Tibial nerve (tissue), 4 donors: ENCODE measurements at regions not wholly inside any gene's neighbourhood (a gene's known extent, or its start where the extent isn't known, plus 50 kb on each side); places are given as distances from the start of the nearest gene placed in this dataset.
"Not testable (repeated sequence)": the region's sequence is repeated elsewhere in the genome, so short reads cannot be mapped to it uniquely, and the experiment has no call there.

Source experiments
- DNase-seq, 2 donors: peaks; one replicate each; pipeline ENCODE4 v3.0.0-alpha.2; 2019; ENCODE audit warnings: low spot score in 2 of 2
- H3K27ac ChIP-seq, 4 donors: fragments of 200-600 bp; sonication (generic) in 3 of 4; one replicate each; pipeline ENCODE4 v1.5.1; 2017 to 2019; ENCODE audit warnings: mild to moderate bottlenecking in 1 of 4
- H3K27me3 ChIP-seq, 2 donors: fragments of 200-600 bp; sonication (generic) in 1 of 2; one replicate each; pipeline versions ENCODE4 v1.5.1 to v1.6.0; 2017 to 2019
- H3K36me3 ChIP-seq, 3 donors: fragments of 200-600 bp; sonication (generic); one replicate each; pipeline ENCODE4 v1.5.1; 2018 to 2019
- H3K4me1 ChIP-seq, 4 donors: fragments of 200-600 bp; sonication (generic) in 3 of 4; one replicate each; pipeline ENCODE4 v1.5.1; 2017 to 2019
- H3K4me3 ChIP-seq, 4 donors: fragments of 200-600 bp; sonication (generic) in 3 of 4; one replicate each; pipeline ENCODE4 v1.5.1; 2017 to 2019; ENCODE audit warnings: mild to moderate bottlenecking in 1 of 4, moderate library complexity in 1 of 4
- H3K9me3 ChIP-seq, 4 donors: fragments of 200-600 bp; sonication (generic) in 3 of 4; one replicate each; pipeline ENCODE4 v1.5.1; 2017 to 2019
- EP300 ChIP-seq, 2 donors: sonication (generic); formaldehyde crosslinking; IDR thresholded peaks; one replicate each; pipeline ENCODE4 v1.6.1; 2017; ENCODE audit warnings: antibody characterized with exemption in 2 of 2, mild to moderate bottlenecking in 1 of 2
- POLR2A ChIP-seq, 2 donors: fragments of 450-650 bp; IDR thresholded peaks; one replicate each; pipeline ENCODE4 v1.6.1; 2017; ENCODE audit warnings: antibody characterized with exemption in 2 of 2, mild to moderate bottlenecking in 2 of 2, moderate library complexity in 2 of 2
- whole genome bisulfite sequencing, 2 donors: methylation state at CpG; one replicate each; pipeline ENCODE4 v1.1.5; 2018; 5-methylcytosine and 5-hydroxymethylcytosine counted together
- TF ChIP-seq, protein P1 (sequence below), 5 experiments: fragments of 200-600 bp in 3 of 5; fragments of 450-650 bp in 2 of 5; sonication (generic) in 3 of 5; IDR thresholded peaks; one replicate each; pipeline ENCODE4 v1.5.1; 2016 to 2019; ENCODE audit warnings: antibody characterized with exemption in 5 of 5, mild to moderate bottlenecking in 3 of 5, moderate library complexity in 2 of 5

DNA sequence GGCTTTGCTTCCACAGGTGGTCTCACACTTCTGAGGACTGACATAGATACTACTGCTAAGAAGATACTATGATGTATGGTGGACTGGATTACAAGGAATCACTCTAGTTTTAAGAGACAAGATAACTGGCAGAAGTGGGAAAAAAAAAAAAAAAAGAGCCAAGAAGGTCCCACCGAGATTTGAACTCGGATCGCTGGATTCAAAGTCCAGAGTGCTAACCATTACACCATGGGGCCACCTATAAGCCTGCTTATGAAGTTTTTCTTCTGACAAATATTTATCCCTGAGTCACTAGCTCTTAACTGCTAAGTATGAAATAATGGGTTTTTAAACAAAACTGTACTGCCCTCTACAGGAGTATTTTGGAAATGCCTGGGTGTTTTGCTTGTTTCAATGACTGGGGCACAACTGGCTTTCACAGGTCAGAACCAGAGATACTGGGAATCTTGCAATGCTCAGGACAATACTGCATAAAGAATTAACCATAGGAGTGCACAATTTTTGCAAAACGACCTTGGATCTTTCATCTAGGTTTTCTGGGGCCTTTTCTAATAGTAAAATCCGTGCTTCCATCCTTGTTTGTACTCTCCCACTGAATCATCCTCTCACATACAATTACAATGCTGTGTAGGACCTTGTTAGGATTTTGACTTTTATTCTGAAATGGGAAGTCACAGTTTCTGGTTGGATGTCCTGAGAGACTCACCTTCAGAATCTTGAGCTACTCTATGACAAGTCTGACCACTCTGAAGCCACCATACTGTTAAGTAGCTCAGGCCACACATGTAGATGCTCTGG lies 116.3 kb downstream of the OR2B2 start:
- no peak overlapping the region for H3K27ac ChIP-seq
- no peaks in the 10 kb centered on the region for H3K36me3 ChIP-seq
- no peaks in the 10 kb centered on the region for H3K27me3 ChIP-seq
- no peaks in the 10 kb centered on the region for H3K9me3 ChIP-seq
- H3K4me1 ChIP-seq = peaks cover 0 to 15% (median 6%) of the 10 kb centered on the region in 4 donors
- no peak for TF ChIP-seq EP300 (IDR thresholded peaks at IDR 0.05)
- TF ChIP-seq, protein P1, sequence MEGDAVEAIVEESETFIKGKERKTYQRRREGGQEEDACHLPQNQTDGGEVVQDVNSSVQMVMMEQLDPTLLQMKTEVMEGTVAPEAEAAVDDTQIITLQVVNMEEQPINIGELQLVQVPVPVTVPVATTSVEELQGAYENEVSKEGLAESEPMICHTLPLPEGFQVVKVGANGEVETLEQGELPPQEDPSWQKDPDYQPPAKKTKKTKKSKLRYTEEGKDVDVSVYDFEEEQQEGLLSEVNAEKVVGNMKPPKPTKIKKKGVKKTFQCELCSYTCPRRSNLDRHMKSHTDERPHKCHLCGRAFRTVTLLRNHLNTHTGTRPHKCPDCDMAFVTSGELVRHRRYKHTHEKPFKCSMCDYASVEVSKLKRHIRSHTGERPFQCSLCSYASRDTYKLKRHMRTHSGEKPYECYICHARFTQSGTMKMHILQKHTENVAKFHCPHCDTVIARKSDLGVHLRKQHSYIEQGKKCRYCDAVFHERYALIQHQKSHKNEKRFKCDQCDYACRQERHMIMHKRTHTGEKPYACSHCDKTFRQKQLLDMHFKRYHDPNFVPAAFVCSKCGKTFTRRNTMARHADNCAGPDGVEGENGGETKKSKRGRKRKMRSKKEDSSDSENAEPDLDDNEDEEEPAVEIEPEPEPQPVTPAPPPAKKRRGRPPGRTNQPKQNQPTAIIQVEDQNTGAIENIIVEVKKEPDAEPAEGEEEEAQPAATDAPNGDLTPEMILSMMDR (IDR thresholded peaks at IDR 0.05) = peak; percentile 71 to 88 (median 82)
- peak in 1 of 2 donors; percentile 97 for DNase-seq
- 1 to 7% methylated on average over 5 of the region's 5 CpGs for WGBS, 2 donors
- H3K4me3 ChIP-seq = no peak overlapping the region

DNA sequence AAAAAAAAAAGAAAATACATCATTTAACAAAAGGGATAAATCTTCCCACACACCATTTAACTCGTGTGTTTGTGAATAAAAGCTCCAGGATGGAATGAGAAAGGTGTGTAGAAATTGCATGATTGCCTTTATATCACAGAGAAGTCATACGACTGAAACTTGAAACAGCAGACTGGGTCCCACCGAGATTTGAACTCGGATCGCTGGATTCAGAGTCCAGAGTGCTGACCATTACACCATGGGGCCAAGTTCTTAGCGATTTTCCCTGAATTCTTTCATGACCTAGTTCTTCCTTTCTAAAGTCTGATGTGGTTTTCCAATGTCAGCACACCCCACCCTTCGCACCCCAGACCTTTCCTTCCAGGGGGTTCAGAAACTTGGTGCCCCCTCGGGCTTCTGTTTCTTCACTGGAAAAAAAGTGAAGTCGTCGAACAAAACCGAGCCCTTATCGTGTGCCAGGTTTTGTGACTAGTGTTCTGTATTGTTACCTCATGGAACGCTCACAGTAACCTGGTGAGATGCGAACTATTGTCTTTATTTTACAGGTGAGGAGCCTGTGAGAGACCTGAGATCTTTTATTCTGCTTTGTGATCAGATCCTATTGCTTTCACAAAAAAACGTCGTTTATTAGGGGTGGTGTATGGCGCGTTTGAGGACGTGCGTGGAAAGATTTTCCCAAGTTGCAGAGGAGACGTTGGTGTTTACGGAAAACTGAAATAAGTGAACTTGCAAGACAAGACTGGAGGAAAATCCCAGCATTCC lies 120.8 kb downstream of the OR2B2 start:
- no peaks in the 10 kb centered on the region for H3K27me3 ChIP-seq
- no peaks in the 10 kb centered on the region for H3K36me3 ChIP-seq
- H3K27ac ChIP-seq = peak overlapping the region in 3 of 4 donors; percentile 24 to 68 (median 64)
- peak overlapping the region; percentile 32 to 57 (median 46) for H3K4me3 ChIP-seq
- H3K9me3 ChIP-seq = no peaks in the 10 kb centered on the region
- WGBS, 2 donors = 2% methylated on average over 22 of the region's 22 CpGs
- DNase-seq = peak; percentile 36 to 76
- TF ChIP-seq POLR2A (IDR thresholded peaks at IDR 0.05) (no peak), EP300 (IDR thresholded peaks at IDR 0.05) (no peak)
- TF ChIP-seq, protein P1 (IDR thresholded peaks at IDR 0.05) = no peak
- peaks cover 0 to 14% (median 6%) of the 10 kb centered on the region in 4 donors for H3K4me1 ChIP-seq

- H3K4me1 ChIP-seq, DNase-seq, H3K27me3 ChIP-seq, H3K36me3 ChIP-seq, H3K9me3 ChIP-seq, H3K4me3 ChIP-seq, H3K27ac ChIP-seq: not testable (repeated sequence)
- WGBS, 2 donors = 95 to 96% methylated on average over 17 of the region's 17 CpGs
Measured at GRCh38 chr6:27788376-27788775, 123.8 kb downstream of the OR2B2 start.

- H3K4me3 ChIP-seq = no peak overlapping the region
- H3K36me3 ChIP-seq = no peaks in the 10 kb centered on the region
- DNase-seq = no peak
- H3K27ac ChIP-seq = no peak overlapping the region
- TF ChIP-seq, protein P1 (IDR thresholded peaks at IDR 0.05) = no peak
- no peak for TF ChIP-seq POLR2A (IDR thresholded peaks at IDR 0.05)
- TF ChIP-seq EP300 (IDR thresholded peaks at IDR 0.05) = no peak
- H3K9me3 ChIP-seq = no peaks in the 10 kb centered on the region
- peaks cover 0 to 15% of the 10 kb centered on the region in 2 donors for H3K27me3 ChIP-seq
- 25 to 39% methylated on average over 1 of the region's 1 CpG for WGBS, 2 donors
- no peaks in the 10 kb centered on the region for H3K4me1 ChIP-seq
Measured at GRCh38 chr6:27786048-27786447, 126.1 kb downstream of the OR2B2 start.

DNA sequence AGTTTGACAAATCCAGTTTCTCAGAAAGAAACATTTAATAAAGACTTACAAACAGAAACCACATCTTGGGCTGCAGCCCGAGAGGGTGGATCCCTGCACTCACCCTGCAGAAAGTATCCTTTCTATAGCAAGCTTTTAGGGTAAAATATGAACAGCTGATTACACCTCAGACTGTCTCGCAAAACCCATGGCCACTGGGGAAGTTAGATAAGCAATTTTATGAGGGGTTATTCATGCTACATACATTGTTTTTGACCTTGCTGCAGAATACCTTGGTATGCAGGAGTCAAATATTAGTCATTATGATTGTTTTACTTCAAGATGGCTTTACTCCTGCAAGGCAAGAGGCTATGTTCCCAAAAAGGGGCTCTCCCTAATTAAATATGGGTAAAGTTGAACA lies 126.9 kb downstream of the OR2B2 start:
- no peak for DNase-seq
- Histone ChIP-seq H3K36me3 (no peaks in the 10 kb centered on the region), H3K4me1 (no peaks in the 10 kb centered on the region), H3K27me3 (peaks cover 0 to 16% of the 10 kb centered on the region in 2 donors), H3K27ac (no peak overlapping the region), H3K9me3 (no peaks in the 10 kb centered on the region), H3K4me3 (no peak overlapping the region)
- WGBS, 2 donors = 53 to 56% methylated on average over 2 of the region's 2 CpGs
- no peak for TF ChIP-seq EP300 (IDR thresholded peaks at IDR 0.05)
- TF ChIP-seq POLR2A (IDR thresholded peaks at IDR 0.05) = no peak
- TF ChIP-seq, protein P1 (IDR thresholded peaks at IDR 0.05) = no peak
